NB4 (cell line): ENCODE measurements at regions not wholly inside any gene's neighbourhood (a gene's known extent, or its start where the extent isn't known, plus 50 kb on each side); places are given as distances from the start of the nearest gene placed in this dataset.

Source experiments
- CTCF ChIP-seq: IDR thresholded peaks from one replicate; pipeline ENCODE4 v1.5.1; 2012; ENCODE audit warnings: low read depth, low read length
- MAX ChIP-seq: IDR thresholded peaks from 2 replicates; pipeline ENCODE4 v1.6.1; 2011; ENCODE audit warnings: low read depth, low read length
- MYC ChIP-seq: IDR thresholded peaks from 2 replicates; pipeline ENCODE4 v1.6.1; 2011; ENCODE audit warnings: low read depth, low read length
- POLR2A ChIP-seq: IDR thresholded peaks from 2 replicates; pipeline ENCODE4 v1.6.1; 2011; ENCODE audit warnings: mild to moderate bottlenecking; ENCODE audit not compliant: insufficient read length; ENCODE audit errors: extremely low read depth

- no peak for TF ChIP-seq CTCF
- no peak for TF ChIP-seq POLR2A
- no peak for TF ChIP-seq MAX
- no peak for TF ChIP-seq MYC
These were observed 205.1 kb downstream of the NUFIP1 start for GRCh38 chr13:44783994-44784707.
